Loucy (cell line): ENCODE measurements at regions not wholly inside any gene's neighbourhood (a gene's known extent, or its start where the extent isn't known, plus 50 kb on each side); places are given as distances from the start of the nearest gene placed in this dataset.

Experiments
- EZH2phosphoT487 ChIP-seq: fragments of 200-600 bp; IDR thresholded peaks from 2 replicates; pipeline ENCODE4 v1.6.1; 2018; ENCODE audit warnings: antibody characterized with exemption, mild to moderate bottlenecking, moderate library complexity, borderline replicate concordance
- TF ChIP-seq, protein P1 (sequence below): fragments of 200-600 bp; sonication (generic); conservative IDR thresholded peaks from 2 replicates; pipeline ENCODE4 v1.5.1; 2014; ENCODE audit warnings: mild to moderate bottlenecking, antibody characterized with exemption, low read length

GRCh38 chr5:155941340-155941739 is 385.6 kb upstream of the SGCD start:
- TF ChIP-seq, protein P1, sequence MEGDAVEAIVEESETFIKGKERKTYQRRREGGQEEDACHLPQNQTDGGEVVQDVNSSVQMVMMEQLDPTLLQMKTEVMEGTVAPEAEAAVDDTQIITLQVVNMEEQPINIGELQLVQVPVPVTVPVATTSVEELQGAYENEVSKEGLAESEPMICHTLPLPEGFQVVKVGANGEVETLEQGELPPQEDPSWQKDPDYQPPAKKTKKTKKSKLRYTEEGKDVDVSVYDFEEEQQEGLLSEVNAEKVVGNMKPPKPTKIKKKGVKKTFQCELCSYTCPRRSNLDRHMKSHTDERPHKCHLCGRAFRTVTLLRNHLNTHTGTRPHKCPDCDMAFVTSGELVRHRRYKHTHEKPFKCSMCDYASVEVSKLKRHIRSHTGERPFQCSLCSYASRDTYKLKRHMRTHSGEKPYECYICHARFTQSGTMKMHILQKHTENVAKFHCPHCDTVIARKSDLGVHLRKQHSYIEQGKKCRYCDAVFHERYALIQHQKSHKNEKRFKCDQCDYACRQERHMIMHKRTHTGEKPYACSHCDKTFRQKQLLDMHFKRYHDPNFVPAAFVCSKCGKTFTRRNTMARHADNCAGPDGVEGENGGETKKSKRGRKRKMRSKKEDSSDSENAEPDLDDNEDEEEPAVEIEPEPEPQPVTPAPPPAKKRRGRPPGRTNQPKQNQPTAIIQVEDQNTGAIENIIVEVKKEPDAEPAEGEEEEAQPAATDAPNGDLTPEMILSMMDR, result no peak
- no peak for TF ChIP-seq EZH2phosphoT487
